Stimulated activated CD4-positive, alpha-beta T cell treated with anti-CD3 and anti-CD28 coated beads, TNF-alpha, amount 100 ng/mL, for 1 hour (primary cell): ENCODE measurements at regions not wholly inside any gene's neighbourhood (a gene's known extent, or its start where the extent isn't known, plus 50 kb on each side); places are given as distances from the start of the nearest gene placed in this dataset.

Experiments used
- DNase-seq, 3 donors: peaks; one replicate each; pipeline ENCODE4 v3.0.0-alpha.2; 2020; ENCODE audit warnings: low read depth in 3 of 3, low spot score in 1 of 3

DNA sequence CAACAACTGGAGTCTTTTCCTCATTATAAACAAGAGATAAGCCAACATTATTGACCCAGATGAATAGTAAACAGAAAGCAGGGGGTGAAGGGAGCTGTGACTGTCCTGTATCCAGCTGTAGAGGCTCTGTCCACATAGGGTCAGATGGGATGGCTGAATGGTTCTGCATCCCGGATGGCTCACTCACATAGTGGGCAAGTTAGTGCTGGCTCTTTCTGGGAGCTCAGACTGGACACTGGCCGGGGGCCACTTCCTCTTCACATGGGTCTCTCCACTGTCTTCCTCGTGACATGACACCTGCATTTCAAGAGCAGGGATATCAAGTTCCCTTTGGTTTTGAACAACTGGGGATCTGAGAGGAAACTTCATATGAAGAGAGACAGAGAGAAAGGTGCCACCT is 969.6 kb upstream of the TMEM132C start:
- no peak for DNase-seq

GRCh38 chr12:127300075-127300474 is 966.9 kb upstream of the TMEM132C start:
- DNase-seq = no peak

DNA sequence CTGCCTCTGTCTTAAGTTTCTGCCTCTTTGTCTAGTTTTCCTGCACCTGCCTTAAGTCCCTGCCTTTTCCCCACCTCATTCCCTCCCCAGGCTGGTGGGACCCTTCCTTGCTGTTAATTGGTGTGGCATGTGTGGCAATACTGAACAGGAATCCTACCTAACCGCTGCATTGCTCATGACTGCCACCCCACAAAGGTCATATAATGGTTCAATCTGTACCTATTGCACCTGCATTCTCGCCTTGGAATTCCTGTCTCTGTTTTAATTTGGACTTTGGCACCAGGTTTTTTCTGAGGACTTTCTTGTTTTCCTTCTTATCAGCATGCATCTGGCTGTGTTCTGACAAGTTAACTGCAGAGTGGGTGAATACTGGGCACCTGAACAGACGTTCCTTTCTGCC is 966.2 kb upstream of the TMEM132C start:
- no peak for DNase-seq

- no peak for DNase-seq
Observed at GRCh38 chr12:127301876-127302275, 965.1 kb upstream of the TMEM132C start.

DNA sequence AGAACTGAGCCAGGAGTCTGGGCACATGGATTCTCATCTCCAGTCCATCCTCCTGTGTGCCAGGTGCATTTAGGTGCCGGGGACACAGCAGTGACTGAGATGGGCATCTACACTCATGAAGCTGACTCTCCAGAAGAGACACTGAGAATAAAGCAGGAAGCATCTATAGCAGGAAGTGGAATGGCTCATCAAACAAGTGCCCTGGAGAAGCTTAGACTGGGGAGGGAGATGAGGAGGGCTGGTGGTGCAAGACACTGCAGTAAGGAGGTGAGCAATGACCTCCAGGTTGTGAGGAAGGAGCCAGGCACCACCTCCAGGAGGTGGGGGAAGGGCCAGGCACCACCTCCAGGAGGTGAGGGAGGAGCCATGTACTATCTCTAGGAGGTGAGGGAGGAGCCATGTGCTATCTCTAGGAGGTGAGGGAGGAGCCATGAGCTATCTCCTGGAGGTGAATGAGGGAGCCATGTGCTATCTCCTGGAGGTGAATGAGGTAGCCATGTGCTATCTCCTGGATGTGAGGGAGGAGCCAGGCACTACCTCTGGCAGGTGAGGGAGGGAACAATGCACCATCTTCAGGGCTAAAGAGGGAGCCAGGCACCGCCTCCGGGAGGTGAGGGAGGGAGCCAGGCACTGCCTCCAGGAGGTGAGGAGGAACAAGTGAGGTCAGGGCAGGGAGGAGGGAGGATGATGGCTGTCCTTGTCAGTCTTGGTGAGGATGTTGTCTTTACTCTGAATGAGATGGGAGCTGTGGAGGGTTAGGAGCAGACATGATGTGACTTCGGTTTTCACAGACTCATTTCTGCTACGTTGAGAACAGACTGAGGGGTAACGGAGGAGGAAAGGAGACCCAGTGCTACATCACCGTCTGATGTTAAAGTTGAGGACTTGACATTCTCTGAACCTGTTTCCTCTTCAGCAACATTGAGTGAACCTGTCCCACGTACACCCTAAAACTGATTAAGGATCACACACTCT is 961.9 kb upstream of the TMEM132C start:
- DNase-seq = no peak

- DNase-seq = no peak
Observed at GRCh38 chr12:127306604-127307215, 960.3 kb upstream of the TMEM132C start.

DNA sequence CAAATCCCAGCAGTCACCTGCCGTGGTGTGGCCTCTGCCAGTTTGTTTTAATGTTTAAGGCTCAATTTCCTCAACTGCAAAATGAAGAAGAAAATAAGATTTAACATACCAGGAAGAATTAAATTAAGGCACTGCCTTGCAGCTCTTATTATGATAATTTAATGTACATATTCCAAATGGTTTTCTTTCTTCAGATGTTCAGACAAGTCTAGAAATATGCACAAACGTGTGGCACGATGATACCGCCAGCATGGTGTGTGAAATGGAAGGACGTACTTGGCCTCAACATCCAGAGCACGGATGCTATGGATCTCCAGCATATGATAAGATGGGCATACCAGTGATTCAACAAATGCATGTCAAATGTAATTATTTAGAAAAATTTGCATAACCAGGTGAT is 959.4 kb upstream of the TMEM132C start:
- DNase-seq = no peak

- no peak for DNase-seq
Observed at GRCh38 chr12:127308148-127308547, 958.8 kb upstream of the TMEM132C start.

DNA sequence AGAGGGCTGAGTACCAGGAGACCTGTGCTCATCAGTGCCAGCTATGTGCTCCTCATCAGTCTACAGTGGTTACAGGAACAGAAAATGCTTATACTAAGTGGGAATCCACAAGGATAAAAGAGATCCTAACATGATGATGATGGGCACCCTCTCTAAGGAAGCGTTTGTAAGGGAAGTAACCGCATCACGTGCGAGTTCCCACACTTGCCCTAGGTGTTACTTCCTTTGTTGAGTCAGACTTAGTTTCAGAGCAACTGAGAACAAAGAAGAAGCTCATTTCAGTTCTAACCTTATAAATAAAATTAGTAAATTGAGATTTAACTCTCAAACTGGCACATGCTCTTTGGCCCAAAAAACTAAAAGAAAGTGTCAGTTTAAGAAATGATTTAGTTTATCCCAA is 956.4 kb upstream of the TMEM132C start:
- DNase-seq = no peak

DNA sequence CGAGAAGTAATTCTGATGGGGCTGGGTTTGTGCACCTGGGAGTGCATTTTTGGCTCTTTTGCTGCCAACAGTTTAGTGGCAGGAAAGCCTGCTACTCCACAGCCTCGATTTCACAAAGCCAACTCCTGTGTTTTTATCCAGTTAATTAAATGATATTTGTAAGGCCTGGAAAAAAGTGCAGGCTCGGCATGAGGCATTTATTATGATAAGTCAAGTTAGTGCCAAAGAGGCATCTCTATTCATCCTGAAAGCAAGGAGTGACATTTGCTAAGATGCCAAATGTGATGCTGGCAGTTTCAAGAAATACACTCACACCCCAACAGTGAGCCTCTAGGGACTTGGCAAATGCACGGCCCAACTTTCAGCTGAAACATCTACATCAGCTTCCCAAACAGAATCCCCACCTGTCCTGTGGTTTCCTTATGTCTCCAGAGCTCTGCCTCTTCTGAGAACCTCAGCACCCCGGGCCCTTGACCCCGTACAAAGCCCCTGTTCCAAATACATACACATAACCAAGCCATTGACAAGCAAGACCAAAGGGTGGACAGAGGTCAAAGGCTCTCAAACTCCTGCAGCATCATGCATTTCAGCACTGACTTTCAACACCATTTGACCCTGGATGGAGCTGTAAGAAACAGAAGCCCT is 955.1 kb upstream of the TMEM132C start:
- DNase-seq = no peak

DNA sequence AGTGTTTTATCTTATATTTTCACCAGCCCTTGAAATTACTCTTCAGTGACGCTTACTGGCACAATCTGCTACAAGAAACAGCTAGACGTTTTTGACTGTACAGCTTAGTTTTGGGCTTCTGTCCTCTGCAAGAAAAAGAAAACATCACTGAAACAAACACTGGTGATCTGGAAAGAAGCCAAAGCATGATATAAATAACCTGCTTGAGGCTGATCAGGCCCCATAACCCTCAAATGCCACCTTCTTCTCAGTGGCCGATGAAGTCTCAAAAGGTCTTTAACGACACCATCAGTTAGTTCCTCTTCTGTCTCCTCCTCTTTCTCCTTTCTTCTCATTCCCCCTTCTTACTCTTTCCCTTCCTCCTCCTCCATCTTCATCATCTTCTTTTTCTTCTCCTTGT is 942.3 kb upstream of the TMEM132C start:
- no peak for DNase-seq

DNA sequence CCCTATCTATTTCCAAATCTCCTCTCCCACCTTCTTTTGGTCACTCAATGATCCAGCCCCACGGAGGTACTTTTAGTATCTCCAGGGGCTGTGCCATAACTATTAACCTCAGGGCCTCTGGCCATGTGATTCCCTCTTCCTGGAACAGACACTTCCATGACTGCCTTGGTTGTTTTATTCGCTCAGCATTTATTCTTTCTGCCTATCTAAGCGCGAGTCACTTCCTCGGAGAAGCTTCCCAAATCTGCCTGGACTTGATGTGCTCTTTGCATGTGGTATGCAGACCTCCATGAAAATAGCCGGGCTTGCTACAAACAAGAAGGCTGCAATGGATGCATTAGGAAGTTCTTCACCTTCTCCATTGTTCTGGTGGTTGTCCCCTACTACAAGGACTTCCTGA is 939.0 kb upstream of the TMEM132C start:
- no peak for DNase-seq

GRCh38 chr12:127328867-127329266 is 938.1 kb upstream of the TMEM132C start:
- DNase-seq = no peak

DNA sequence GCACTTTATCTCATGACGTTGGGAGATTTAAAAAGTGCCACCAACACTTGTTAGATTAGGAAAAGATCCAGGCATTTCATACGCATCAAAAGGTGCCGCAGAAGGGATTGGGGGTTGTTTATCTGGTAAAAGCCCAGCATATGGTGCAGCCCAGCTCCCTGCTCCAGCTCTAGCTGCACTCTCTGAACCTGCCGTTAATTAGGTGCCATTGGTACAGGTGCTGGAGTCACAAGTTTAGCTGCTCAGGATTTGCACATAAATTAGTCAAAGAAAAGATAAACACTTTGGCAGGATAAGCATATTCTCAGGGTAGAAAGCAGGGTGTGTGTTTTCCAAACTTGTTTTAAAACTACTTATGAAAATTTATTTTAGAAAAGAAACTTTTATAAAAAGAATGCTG is 932.6 kb upstream of the TMEM132C start:
- DNase-seq = no peak

- no peak for DNase-seq
Observed at GRCh38 chr12:127334912-127335644, 931.9 kb upstream of the TMEM132C start.

- no peak for DNase-seq
Observed at GRCh38 chr12:127336416-127336815, 930.6 kb upstream of the TMEM132C start.

DNA sequence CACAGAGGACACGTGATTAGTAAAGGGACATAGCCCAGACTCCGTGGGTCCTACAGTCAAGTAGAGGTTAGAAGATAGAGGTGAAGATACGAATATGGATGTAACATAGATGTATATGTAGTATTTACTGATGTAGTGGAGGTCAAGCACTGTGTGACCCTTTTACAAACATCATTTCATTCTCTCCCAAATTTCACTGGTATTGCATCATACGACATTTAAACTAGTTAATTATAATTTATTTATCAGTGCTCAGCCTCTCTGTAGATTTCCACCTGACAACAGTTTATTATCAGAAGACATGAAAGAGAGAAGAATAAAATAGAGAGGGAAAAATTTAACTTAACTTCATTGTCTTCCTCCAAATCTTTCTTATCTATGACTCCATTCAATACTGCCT is 927.9 kb upstream of the TMEM132C start:
- no peak for DNase-seq

DNA sequence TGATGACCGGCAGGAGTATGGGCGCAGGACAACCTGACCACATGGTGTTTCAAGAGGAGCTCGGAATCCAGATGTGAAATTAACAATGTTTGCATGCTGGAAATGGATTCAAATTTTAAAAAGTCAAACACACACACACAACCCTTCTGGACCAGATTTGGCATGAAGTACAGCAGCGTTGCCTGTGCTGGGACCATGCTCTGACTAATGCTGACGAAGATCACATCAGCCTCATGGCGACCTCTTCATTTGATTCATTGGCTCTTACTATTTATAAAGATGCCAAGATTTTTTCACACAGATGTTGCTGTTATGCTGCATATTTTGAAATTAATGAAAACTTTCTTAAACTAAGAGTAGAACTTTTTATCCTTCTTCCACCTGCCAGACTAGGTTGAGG is 926.6 kb upstream of the TMEM132C start:
- DNase-seq = no peak

GRCh38 chr12:127342861-127343260 is 924.1 kb upstream of the TMEM132C start:
- no peak for DNase-seq

- DNase-seq = no peak
Observed at GRCh38 chr12:127343940-127344339, 923.0 kb upstream of the TMEM132C start.

DNA sequence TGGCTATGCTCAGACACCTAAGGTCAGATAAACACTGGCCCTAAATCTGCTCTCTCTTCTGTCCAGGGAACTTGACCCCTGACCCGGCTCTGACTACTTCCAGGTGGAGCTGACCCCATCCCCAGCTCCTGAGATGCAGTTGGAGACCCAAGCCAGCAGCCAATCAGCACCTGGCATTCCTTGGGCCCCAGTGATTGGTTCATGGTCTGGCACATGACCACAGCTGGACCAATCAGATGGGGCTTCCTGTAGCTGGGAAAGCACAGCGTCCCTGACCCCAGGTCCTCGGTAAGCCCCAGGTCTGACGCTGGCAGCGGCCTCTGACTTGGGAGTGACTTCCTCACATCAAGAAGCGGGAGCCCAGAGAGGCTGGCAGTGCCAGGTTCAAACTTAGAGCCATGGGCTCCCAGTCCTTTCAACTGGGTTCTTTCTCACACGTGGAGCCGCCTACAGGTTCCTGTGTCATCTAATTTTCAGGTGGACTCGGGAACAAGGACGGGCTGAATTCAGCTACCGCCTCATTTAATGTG is 915.4 kb upstream of the TMEM132C start:
- DNase-seq = no peak
